Esophagus muscularis mucosa (tissue), 3 donors: ENCODE measurements at regions not wholly inside any gene's neighbourhood (a gene's known extent, or its start where the extent isn't known, plus 50 kb on each side); places are given as distances from the start of the nearest gene placed in this dataset.
"Not testable (repeated sequence)": the region's sequence is repeated elsewhere in the genome, so short reads cannot be mapped to it uniquely, and the experiment has no call there.

Experiments used
- POLR2A ChIP-seq: fragments of 450-650 bp; IDR thresholded peaks from one replicate; pipeline ENCODE4 v1.6.1; 2017; ENCODE audit warnings: antibody characterized with exemption, moderate library complexity, mild to moderate bottlenecking, low read depth
- TF ChIP-seq, protein P1 (sequence below), 3 experiments: fragments of 200-600 bp in 2 of 3; fragments of 450-650 bp in 1 of 3; sonication (generic) in 2 of 3; IDR thresholded peaks; one replicate each; pipeline ENCODE4 v1.5.1; 2017 to 2019; ENCODE audit warnings: antibody characterized with exemption in 3 of 3, mild to moderate bottlenecking in 2 of 3, moderate library complexity in 1 of 3

- TF ChIP-seq POLR2A = not testable (repeated sequence)
- TF ChIP-seq, protein P1, sequence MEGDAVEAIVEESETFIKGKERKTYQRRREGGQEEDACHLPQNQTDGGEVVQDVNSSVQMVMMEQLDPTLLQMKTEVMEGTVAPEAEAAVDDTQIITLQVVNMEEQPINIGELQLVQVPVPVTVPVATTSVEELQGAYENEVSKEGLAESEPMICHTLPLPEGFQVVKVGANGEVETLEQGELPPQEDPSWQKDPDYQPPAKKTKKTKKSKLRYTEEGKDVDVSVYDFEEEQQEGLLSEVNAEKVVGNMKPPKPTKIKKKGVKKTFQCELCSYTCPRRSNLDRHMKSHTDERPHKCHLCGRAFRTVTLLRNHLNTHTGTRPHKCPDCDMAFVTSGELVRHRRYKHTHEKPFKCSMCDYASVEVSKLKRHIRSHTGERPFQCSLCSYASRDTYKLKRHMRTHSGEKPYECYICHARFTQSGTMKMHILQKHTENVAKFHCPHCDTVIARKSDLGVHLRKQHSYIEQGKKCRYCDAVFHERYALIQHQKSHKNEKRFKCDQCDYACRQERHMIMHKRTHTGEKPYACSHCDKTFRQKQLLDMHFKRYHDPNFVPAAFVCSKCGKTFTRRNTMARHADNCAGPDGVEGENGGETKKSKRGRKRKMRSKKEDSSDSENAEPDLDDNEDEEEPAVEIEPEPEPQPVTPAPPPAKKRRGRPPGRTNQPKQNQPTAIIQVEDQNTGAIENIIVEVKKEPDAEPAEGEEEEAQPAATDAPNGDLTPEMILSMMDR (IDR thresholded peaks at IDR 0.05) = not testable (repeated sequence)
These were observed 125.9 kb upstream of the PDE1A start for GRCh38 chr2:182552785-182553184.
